Osteoblast (primary cell): ENCODE measurements at regions not wholly inside any gene's neighbourhood (a gene's known extent, or its start where the extent isn't known, plus 50 kb on each side); places are given as distances from the start of the nearest gene placed in this dataset.

Source experiments
- DNase-seq: peaks from one replicate; pipeline ENCODE4 v3.0.0; 2011; ENCODE audit warnings: low spot score, mixed read lengths; ENCODE audit not compliant: insufficient read length; ENCODE audit errors: missing footprints
- H2AFZ ChIP-seq: 2 replicates; pipeline ENCODE4 v1.6.0; 2011; ENCODE audit warnings: mild to moderate bottlenecking, low read length
- H3K27ac ChIP-seq: 2 replicates; pipeline ENCODE4 v1.5.1; 2011; ENCODE audit warnings: mild to moderate bottlenecking, low read depth, low read length, moderate library complexity
- H3K27me3 ChIP-seq: 2 replicates; pipeline ENCODE4 v1.6.0; 2012; ENCODE audit warnings: mild to moderate bottlenecking, control low read depth, inconsistent platforms, low read length, moderate library complexity; ENCODE audit not compliant: insufficient read depth
- H3K36me3 ChIP-seq: 2 replicates; pipeline ENCODE4 v1.5.1; 2011; ENCODE audit warnings: mild to moderate bottlenecking, low read length, control low read depth, moderate library complexity; ENCODE audit not compliant: insufficient read depth
- H3K4me1 ChIP-seq: 2 replicates; pipeline ENCODE4 v1.5.1; 2011; ENCODE audit warnings: mild to moderate bottlenecking, low read length, control low read depth, moderate library complexity; ENCODE audit not compliant: insufficient read depth
- H3K4me2 ChIP-seq: 2 replicates; pipeline ENCODE4 v1.6.0; 2011; ENCODE audit warnings: mild to moderate bottlenecking, low read length; ENCODE audit not compliant: insufficient read depth
- H3K4me3 ChIP-seq: fragments of 200-600 bp; sonication (generic); 3 replicates; pipeline ENCODE4 v1.5.1; 2012; ENCODE audit warnings: mild to moderate bottlenecking, low read length, inconsistent platforms; ENCODE audit not compliant: insufficient read depth
- H3K79me2 ChIP-seq: 2 replicates; pipeline ENCODE4 v1.6.0; 2012; ENCODE audit warnings: mild to moderate bottlenecking, low read length, control low read depth, inconsistent platforms; ENCODE audit not compliant: insufficient read depth
- H3K9me3 ChIP-seq: 2 replicates; pipeline ENCODE4 v1.5.1; 2011; ENCODE audit warnings: low read depth, low read length, control low read depth
- H4K20me1 ChIP-seq: 2 replicates; pipeline ENCODE4 v1.6.0; 2012; ENCODE audit warnings: mild to moderate bottlenecking, low read length, control low read depth; ENCODE audit not compliant: insufficient read depth
- TF ChIP-seq, protein P1 (sequence below): IDR thresholded peaks from 2 replicates; pipeline ENCODE4 v1.5.1; 2011; ENCODE audit warnings: mild to moderate bottlenecking, low read depth, low read length, moderate library complexity; ENCODE audit errors: extremely low read depth

DNA sequence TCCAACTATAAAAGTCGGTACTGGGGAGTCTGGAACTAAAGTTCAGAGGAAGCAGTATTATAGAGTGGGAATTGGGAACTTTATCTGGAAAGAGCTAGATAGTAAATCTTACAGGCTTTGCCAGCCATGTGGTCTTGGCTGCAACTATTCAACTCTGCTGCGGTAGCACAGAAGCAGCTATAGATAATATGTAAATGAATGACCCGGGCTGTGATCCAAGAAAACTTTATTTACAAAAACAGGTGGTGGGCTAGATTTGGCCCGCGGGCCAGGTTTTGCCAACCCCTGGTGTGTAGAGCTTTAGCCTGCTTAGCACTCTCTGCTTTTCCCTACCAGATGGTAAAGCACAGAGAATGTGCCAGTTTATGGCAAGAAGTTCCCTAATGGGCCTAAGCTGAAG, 70.8 kb downstream of the TNP1 start:
- Histone ChIP-seq H3K79me2 (no peaks in the 10 kb centered on the region), H3K9me3 (no peaks in the 10 kb centered on the region), H4K20me1 (no peaks in the 10 kb centered on the region), H3K36me3 (no peaks in the 10 kb centered on the region), H3K4me1 (no peaks in the 10 kb centered on the region), H3K27me3 (no peaks in the 10 kb centered on the region), H2AFZ (no peak overlapping the region), H3K4me3 (no peak overlapping the region), H3K27ac (no peak overlapping the region), H3K4me2 (no peak overlapping the region)
- no peak for DNase-seq
- TF ChIP-seq, protein P1, sequence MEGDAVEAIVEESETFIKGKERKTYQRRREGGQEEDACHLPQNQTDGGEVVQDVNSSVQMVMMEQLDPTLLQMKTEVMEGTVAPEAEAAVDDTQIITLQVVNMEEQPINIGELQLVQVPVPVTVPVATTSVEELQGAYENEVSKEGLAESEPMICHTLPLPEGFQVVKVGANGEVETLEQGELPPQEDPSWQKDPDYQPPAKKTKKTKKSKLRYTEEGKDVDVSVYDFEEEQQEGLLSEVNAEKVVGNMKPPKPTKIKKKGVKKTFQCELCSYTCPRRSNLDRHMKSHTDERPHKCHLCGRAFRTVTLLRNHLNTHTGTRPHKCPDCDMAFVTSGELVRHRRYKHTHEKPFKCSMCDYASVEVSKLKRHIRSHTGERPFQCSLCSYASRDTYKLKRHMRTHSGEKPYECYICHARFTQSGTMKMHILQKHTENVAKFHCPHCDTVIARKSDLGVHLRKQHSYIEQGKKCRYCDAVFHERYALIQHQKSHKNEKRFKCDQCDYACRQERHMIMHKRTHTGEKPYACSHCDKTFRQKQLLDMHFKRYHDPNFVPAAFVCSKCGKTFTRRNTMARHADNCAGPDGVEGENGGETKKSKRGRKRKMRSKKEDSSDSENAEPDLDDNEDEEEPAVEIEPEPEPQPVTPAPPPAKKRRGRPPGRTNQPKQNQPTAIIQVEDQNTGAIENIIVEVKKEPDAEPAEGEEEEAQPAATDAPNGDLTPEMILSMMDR = no peak

DNA sequence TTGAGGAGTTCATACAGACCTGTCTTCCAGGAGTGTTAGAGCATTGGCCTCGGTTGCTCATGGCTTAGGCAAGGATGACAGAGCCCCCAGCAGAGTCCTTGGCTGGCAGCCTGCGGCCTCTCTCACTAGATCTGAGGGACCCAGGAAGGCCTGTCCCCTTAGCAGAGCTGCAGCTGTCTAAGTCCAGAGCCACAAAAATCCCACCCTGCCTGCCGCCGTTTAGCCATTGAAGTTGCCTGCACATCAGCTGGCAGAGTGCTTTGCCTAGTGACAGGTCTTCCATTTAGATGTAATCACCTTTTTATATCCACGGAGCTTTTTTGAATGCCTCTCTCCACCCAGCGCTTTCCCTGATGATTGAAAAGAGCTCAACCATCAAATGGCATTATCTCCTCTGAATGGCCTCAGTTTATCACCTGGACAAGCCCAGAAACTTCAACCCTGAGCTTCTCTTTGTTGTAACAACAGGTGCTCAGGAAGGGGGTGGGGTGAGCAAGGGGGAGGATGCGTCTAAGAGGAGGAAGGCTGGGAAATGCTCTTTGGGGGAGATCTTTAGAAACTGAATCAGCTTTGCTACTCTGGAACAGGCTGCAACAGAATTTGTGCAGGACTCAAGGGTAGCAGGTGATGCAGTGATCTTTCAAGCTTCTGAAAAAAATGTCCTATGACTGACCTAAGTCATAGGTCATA, 71.9 kb downstream of the TNP1 start:
- no peaks in the 10 kb centered on the region for H3K27me3 ChIP-seq
- no peaks in the 10 kb centered on the region for H3K36me3 ChIP-seq
- DNase-seq = no peak
- no peaks in the 10 kb centered on the region for H3K79me2 ChIP-seq
- H4K20me1 ChIP-seq = no peaks in the 10 kb centered on the region
- TF ChIP-seq, protein P1 = no peak
- no peaks in the 10 kb centered on the region for H3K9me3 ChIP-seq
- H3K4me2 ChIP-seq = no peak overlapping the region
- no peak overlapping the region for H3K27ac ChIP-seq
- no peak overlapping the region for H2AFZ ChIP-seq
- no peaks in the 10 kb centered on the region for H3K4me1 ChIP-seq
- H3K4me3 ChIP-seq = no peak overlapping the region

DNA sequence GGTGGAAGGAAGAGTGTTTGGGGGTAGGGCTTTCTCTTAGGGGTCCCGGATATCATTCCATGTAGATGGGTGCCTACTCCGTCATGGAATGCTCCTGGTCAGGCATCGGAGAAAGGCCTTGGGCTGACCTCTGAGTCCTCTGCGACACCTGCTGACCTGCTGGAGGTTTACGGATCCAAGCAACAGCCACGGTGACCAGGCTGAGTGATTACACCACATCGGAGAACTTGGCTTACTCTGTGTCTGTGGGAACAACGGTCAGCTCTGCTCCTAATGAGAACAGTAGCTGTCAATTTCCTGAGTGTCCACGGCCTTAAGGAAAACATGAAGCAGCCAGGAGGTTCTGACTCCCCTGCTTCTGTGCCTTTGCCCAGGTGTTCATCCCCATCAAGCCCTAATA, 73.2 kb downstream of the TNP1 start:
- H3K9me3 ChIP-seq = no peaks in the 10 kb centered on the region
- no peaks in the 10 kb centered on the region for H3K4me1 ChIP-seq
- no peaks in the 10 kb centered on the region for H4K20me1 ChIP-seq
- H3K27ac ChIP-seq = no peak overlapping the region
- TF ChIP-seq, protein P1 = no peak
- DNase-seq = no peak
- H3K36me3 ChIP-seq = no peaks in the 10 kb centered on the region
- no peak overlapping the region for H2AFZ ChIP-seq
- no peak overlapping the region for H3K4me3 ChIP-seq
- no peaks in the 10 kb centered on the region for H3K79me2 ChIP-seq
- H3K4me2 ChIP-seq = no peak overlapping the region
- H3K27me3 ChIP-seq = no peaks in the 10 kb centered on the region

DNA sequence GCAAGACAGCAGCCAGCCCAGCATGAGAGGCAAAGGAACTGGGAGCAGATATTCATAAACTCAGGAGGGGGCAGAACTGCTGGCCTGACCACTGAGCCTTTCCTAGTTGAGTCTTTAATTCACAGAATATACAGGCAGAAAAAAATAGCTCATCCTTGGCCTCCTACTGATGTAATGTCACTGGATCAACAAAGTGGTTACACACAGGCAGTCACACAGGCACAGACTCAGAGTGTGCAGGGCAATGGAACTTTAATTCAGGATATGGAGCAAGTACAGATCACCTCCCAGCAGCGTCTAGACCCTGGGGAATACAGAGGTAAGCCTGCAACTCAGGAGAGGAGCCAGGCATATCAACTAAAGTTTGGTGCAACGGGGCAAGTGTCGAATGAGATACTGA, 75.4 kb downstream of the TNP1 start:
- Histone ChIP-seq H3K9me3 (no peaks in the 10 kb centered on the region), H2AFZ (no peak overlapping the region), H3K79me2 (no peaks in the 10 kb centered on the region), H3K4me2 (no peak overlapping the region), H3K36me3 (no peaks in the 10 kb centered on the region), H3K4me3 (no peak overlapping the region), H3K4me1 (no peaks in the 10 kb centered on the region), H3K27ac (no peak overlapping the region), H4K20me1 (no peaks in the 10 kb centered on the region), H3K27me3 (no peaks in the 10 kb centered on the region)
- no peak for DNase-seq
- TF ChIP-seq, protein P1 = no peak
